ENCODE measurements at regions not wholly inside any gene's neighbourhood (a gene's known extent, or its start where the extent isn't known, plus 50 kb on each side); places are given as distances from the start of the nearest gene placed in this dataset.

- no peak for DNase-seq
- H3K36me3 ChIP-seq: no peaks in the 10 kb centered on the region
- TF ChIP-seq EP300 (IDR thresholded peaks at IDR 0.05; ENCODE audit: low read depth) (no peak), POLR2A (IDR thresholded peaks at IDR 0.05) (no peak)
- no peaks in the 10 kb centered on the region for H3K9me3 ChIP-seq
- H3K4me1 ChIP-seq: peaks cover 0 to 7% (median 3%) of the 10 kb centered on the region in 4 donors
- no peak overlapping the region for H3K27ac ChIP-seq
- in situ Hi-C loops (cut with MboI; ENCODE audit: low pct_ligation_motif_present in 1 of 4, low pct_unique_long_range_greater_than_20kb in 1 of 4, low sequenced_read_pairs in 3 of 4) (no loop called here), intact Hi-C loops (cut with DNase I; ENCODE audit: low total_unique reads) (no loop called here)
- no peaks in the 10 kb centered on the region for H3K27me3 ChIP-seq
- 91 to 100% methylated on average over 2 of the region's 2 CpGs for WGBS, 2 donors (ENCODE audit: low coverage in 1 of 2)
- no peak overlapping the region for H3K4me3 ChIP-seq
Observed at GRCh38 chr4:104411502-104411901, 83.2 kb downstream of the CXXC4 start.

GRCh38 chr4:104408878-104409277, 85.8 kb downstream of the CXXC4 start:
- DNase-seq: no peak
- TF ChIP-seq EP300 (IDR thresholded peaks at IDR 0.05; ENCODE audit: low read depth) (no peak), CTCF (IDR thresholded peaks at IDR 0.05) (no peak)
- in situ Hi-C loops (cut with MboI; ENCODE audit: low pct_ligation_motif_present in 1 of 4, low pct_unique_long_range_greater_than_20kb in 1 of 4, low sequenced_read_pairs in 3 of 4): no loop called here
- H3K4me3 ChIP-seq: no peak overlapping the region
- H3K27me3 ChIP-seq: no peaks in the 10 kb centered on the region
- no peaks in the 10 kb centered on the region for H3K9me3 ChIP-seq
- H3K4me1 ChIP-seq: no peaks in the 10 kb centered on the region
- WGBS, 2 donors (ENCODE audit: low coverage in 1 of 2): 53 to 58% methylated on average over 2 of the region's 2 CpGs
- no peaks in the 10 kb centered on the region for H3K36me3 ChIP-seq
- intact Hi-C loops (cut with DNase I; ENCODE audit: low total_unique reads): no loop called here
- H3K27ac ChIP-seq: no peak overlapping the region

- WGBS, 2 donors (ENCODE audit: low coverage in 1 of 2): 72 to 73% methylated on average over 6 of the region's 6 CpGs
- no peaks in the 10 kb centered on the region for H3K36me3 ChIP-seq
Observed at GRCh38 chr4:104404361-104404760, 90.3 kb downstream of the CXXC4 start.

GRCh38 chr4:104395168-104395614, 99.5 kb downstream of the CXXC4 start:
- Histone ChIP-seq H3K4me1 (peaks cover 0 to 14% (median 2%) of the 10 kb centered on the region in 4 donors), H3K27me3 (no peaks in the 10 kb centered on the region), H3K27ac (no peak overlapping the region), H3K36me3 (no peaks in the 10 kb centered on the region), H3K9me3 (no peaks in the 10 kb centered on the region), H3K4me3 (no peak overlapping the region)
- DNase-seq: no peak
- no peak for TF ChIP-seq POLR2AphosphoS5 (IDR thresholded peaks at IDR 0.05)
- 28 to 43% methylated on average over 1 to 5 of the region's 5 CpGs for WGBS, 2 donors (ENCODE audit: low coverage in 1 of 2)
- in situ Hi-C loops (cut with MboI; ENCODE audit: low pct_ligation_motif_present in 1 of 4, low pct_unique_long_range_greater_than_20kb in 1 of 4, low sequenced_read_pairs in 3 of 4) (no loop called here), intact Hi-C loops (cut with DNase I; ENCODE audit: low total_unique reads) (no loop called here)

More at GRCh38 chr4:104404361-104404760, 90.3 kb downstream of the CXXC4 start:
- no peaks in the 10 kb centered on the region for H3K4me1 ChIP-seq
- in situ Hi-C loops (cut with MboI; ENCODE audit: low pct_ligation_motif_present in 1 of 4, low pct_unique_long_range_greater_than_20kb in 1 of 4, low sequenced_read_pairs in 3 of 4) (no loop called here), intact Hi-C loops (cut with DNase I; ENCODE audit: low total_unique reads) (no loop called here)
- no peaks in the 10 kb centered on the region for H3K27me3 ChIP-seq
- DNase-seq: no peak
- H3K27ac ChIP-seq: no peak overlapping the region
- H3K9me3 ChIP-seq: peaks cover 0 to 4% of the 10 kb centered on the region in 2 donors
- H3K4me3 ChIP-seq: no peak overlapping the region
- TF ChIP-seq POLR2A (IDR thresholded peaks at IDR 0.05) (no peak), CTCF (IDR thresholded peaks at IDR 0.05) (no peak), EP300 (IDR thresholded peaks at IDR 0.05; ENCODE audit: low read depth) (no peak), POLR2AphosphoS5 (IDR thresholded peaks at IDR 0.05) (no peak)

- Histone ChIP-seq H3K36me3 (no peaks in the 10 kb centered on the region), H3K9me3 (no peaks in the 10 kb centered on the region), H3K27me3 (no peaks in the 10 kb centered on the region), H3K27ac (no peak overlapping the region), H3K4me3 (no peak overlapping the region), H3K4me1 (peaks cover 0 to 14% (median 2%) of the 10 kb centered on the region in 4 donors)
- in situ Hi-C loops (cut with MboI; ENCODE audit: low pct_ligation_motif_present in 1 of 4, low pct_unique_long_range_greater_than_20kb in 1 of 4, low sequenced_read_pairs in 3 of 4) (no loop called here), intact Hi-C loops (cut with DNase I; ENCODE audit: low total_unique reads) (no loop called here)
- 35 to 50% methylated on average over 8 to 12 of the region's 12 CpGs for WGBS, 2 donors (ENCODE audit: low coverage in 1 of 2)
- TF ChIP-seq POLR2AphosphoS5 (IDR thresholded peaks at IDR 0.05): no peak
- no peak for TF ChIP-seq CTCF (IDR thresholded peaks at IDR 0.05)
- no peak for TF ChIP-seq EP300 (IDR thresholded peaks at IDR 0.05; ENCODE audit: low read depth)
- TF ChIP-seq POLR2A (IDR thresholded peaks at IDR 0.05): no peak
- DNase-seq: no peak
Observed at GRCh38 chr4:104394406-104395167, 100.1 kb downstream of the CXXC4 start.

Measured in transverse colon (tissue), 4 donors.